ENCODE measurements at regions not wholly inside any gene's neighbourhood (a gene's known extent, or its start where the extent isn't known, plus 50 kb on each side); places are given as distances from the start of the nearest gene placed in this dataset.

- TF ChIP-seq POLR2A (IDR thresholded peaks at IDR 0.05) (no peak), CTCF (IDR thresholded peaks at IDR 0.05) (no peak)
- no peaks in the 10 kb centered on the region for H3K27me3 ChIP-seq
- H3K27ac ChIP-seq: no peak overlapping the region
- no peaks in the 10 kb centered on the region for H3K4me1 ChIP-seq
- H3K9me3 ChIP-seq: no peaks in the 10 kb centered on the region
- no peak for DNase-seq
- intact Hi-C loops (cut with DNase I; ENCODE audit: low total_unique reads): no loop called here
- H3K36me3 ChIP-seq: no peaks in the 10 kb centered on the region
- H3K4me3 ChIP-seq: no peak overlapping the region
Measured at GRCh38 chr6:134676307-134677281, 273.3 kb downstream of the ALDH8A1 start.

- DNase-seq: no peak
- no peak for TF ChIP-seq POLR2A (IDR thresholded peaks at IDR 0.05)
- TF ChIP-seq CTCF (IDR thresholded peaks at IDR 0.05): no peak
- intact Hi-C loops (cut with DNase I; ENCODE audit: low total_unique reads): no loop called here
- Histone ChIP-seq H3K27me3 (no peaks in the 10 kb centered on the region), H3K4me1 (no peaks in the 10 kb centered on the region), H3K9me3 (no peaks in the 10 kb centered on the region), H3K4me3 (no peak overlapping the region), H3K36me3 (no peaks in the 10 kb centered on the region), H3K27ac (no peak overlapping the region)
Measured at GRCh38 chr6:134675110-134676054, 274.5 kb downstream of the ALDH8A1 start.

- Histone ChIP-seq H3K4me1 (no peaks in the 10 kb centered on the region), H3K27ac (no peak overlapping the region)
Measured at GRCh38 chr6:134674562-134674961, 275.3 kb downstream of the ALDH8A1 start.

GRCh38 chr6:134669485-134669884 lies 280.4 kb downstream of the ALDH8A1 start:
- no peak overlapping the region for H3K27ac ChIP-seq
- H3K4me1 ChIP-seq: no peaks in the 10 kb centered on the region
- H3K4me3 ChIP-seq: no peak overlapping the region
- intact Hi-C loops (cut with DNase I; ENCODE audit: low total_unique reads): no loop called here
- DNase-seq: no peak
- no peaks in the 10 kb centered on the region for H3K36me3 ChIP-seq
- no peaks in the 10 kb centered on the region for H3K9me3 ChIP-seq
- TF ChIP-seq CTCF (IDR thresholded peaks at IDR 0.05) (no peak), POLR2A (IDR thresholded peaks at IDR 0.05) (no peak)
- H3K27me3 ChIP-seq: no peaks in the 10 kb centered on the region

More at GRCh38 chr6:134674562-134674961, 275.3 kb downstream of the ALDH8A1 start:
- no peak for DNase-seq
- Histone ChIP-seq H3K4me3 (no peak overlapping the region), H3K9me3 (no peaks in the 10 kb centered on the region), H3K36me3 (no peaks in the 10 kb centered on the region), H3K27me3 (no peaks in the 10 kb centered on the region)
- TF ChIP-seq POLR2A (IDR thresholded peaks at IDR 0.05) (no peak), CTCF (IDR thresholded peaks at IDR 0.05) (no peak)
- intact Hi-C loops (cut with DNase I; ENCODE audit: low total_unique reads): no loop called here

All from uterus (tissue), 3 donors.